Fibroblast of pulmonary artery (primary cell): ENCODE measurements at regions not wholly inside any gene's neighbourhood (a gene's known extent, or its start where the extent isn't known, plus 50 kb on each side); places are given as distances from the start of the nearest gene placed in this dataset.

Experiments
- DNase-seq: peaks from one replicate; pipeline ENCODE4 v3.0.0-alpha.2; 2010; ENCODE audit warnings: low read depth
- H3K4me3 ChIP-seq: replicated peaks from 2 replicates; pipeline ENCODE4 v1.5.1; 2011; ENCODE audit warnings: low read depth, mild to moderate bottlenecking, control low read depth, low read length, moderate library complexity
- CTCF ChIP-seq: IDR thresholded peaks from 2 replicates; pipeline ENCODE4 v1.5.1; 2011; ENCODE audit warnings: mild to moderate bottlenecking, control low read depth, low read length, inconsistent platforms; ENCODE audit errors: missing control alignments

GRCh38 chr13:59584761-59585670, 578.7 kb downstream of the DIAPH3 start:
- H3K4me3 ChIP-seq: no peak overlapping the region
- no peak for TF ChIP-seq CTCF
- no peak for DNase-seq

DNA sequence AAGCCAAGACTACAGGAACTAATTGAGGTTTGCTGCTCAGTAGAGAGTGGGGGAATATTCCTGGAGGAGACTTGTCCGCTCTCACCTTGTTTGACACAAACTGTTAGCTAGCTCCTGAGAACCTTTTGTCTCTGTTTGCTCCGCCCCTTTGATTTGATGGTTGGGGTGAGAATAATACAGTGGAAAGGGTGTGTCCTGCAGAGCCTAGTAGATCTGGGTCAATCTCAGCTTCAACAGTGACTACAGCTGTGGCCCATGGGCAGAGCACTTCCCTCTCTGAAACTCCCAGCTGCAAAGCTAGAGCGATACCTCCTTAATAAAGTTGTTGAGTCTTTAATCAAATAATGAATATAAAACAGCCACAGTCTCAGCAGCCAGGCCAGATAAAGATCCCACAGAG, 576.7 kb downstream of the DIAPH3 start:
- no peak for TF ChIP-seq CTCF
- DNase-seq: no peak

DNA sequence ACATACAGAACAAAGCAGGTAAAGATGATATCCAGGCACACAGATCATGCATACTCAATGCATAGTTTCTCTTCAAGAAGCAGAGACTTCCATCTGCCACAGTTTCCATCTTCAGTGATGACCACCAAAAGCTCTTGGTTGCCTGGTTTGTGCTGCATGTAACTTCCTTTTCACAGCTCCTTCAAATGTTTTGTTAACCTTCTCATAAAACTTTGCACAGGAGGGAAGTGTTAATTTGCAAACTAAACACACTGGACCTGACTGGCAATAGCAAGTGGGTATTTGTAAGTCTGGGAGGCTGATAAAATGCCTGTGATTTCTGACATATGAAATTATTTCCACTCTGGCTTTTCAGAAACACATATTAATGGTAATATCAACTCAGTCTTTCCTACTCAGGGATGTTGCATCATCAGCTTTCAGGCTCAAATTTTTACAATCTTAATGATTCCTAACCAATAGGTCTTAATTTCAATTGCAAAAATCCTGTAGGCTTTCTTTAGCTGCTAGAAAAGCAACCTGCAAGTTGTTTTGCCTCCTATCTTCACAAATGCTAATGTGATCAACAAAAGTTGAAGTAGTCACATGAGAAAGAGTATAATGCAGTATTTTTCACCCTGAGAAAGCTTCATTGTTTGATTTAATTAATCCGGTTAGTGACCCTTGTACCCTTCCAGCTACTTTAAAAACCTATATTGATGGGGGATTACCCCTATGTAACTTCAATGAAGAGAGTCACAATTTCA, 575.6 kb downstream of the DIAPH3 start:
- DNase-seq: no peak
- no peak for TF ChIP-seq CTCF
- no peak overlapping the region for H3K4me3 ChIP-seq

More for the DNA sequence above, 576.7 kb downstream of the DIAPH3 start:
- H3K4me3 ChIP-seq: no peak overlapping the region

DNA sequence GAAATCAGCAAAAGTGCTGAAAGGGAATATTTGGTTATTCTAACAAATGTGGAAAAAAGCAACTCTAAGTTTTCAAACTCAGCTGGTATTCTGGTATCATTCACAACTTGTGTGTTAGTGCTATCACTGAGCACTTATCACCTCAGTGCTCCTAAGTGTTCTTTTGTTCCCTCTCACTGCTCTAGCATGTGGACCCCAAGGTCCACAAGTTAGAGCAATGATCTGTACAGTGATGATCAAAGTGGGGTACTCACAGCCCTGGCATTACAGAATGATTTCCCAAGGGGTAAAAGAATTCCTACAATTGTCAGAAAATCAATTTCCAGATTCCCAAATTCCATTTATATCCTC, 575.0 kb downstream of the DIAPH3 start:
- DNase-seq: no peak
- no peak overlapping the region for H3K4me3 ChIP-seq
- no peak for TF ChIP-seq CTCF

DNA sequence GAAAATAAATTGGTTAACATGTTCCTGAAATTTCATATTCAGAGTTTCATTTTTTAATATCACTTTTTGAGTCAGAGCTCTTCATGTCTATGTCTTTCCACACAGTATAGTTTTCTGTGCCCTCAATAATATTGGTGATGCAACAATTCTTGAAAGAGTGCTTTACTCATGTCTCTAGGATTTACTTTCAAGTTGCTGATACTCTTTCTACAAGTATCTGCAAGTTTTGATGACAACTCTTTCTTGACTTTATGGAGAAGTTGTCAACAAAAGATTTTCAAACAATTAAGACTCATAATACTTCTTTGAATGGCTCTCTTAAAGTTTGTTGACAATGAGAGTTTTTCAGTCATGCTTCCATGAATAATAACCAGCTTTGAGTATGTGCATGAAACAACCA, 561.7 kb downstream of the DIAPH3 start:
- no peak overlapping the region for H3K4me3 ChIP-seq
- TF ChIP-seq CTCF: no peak
- DNase-seq: no peak

DNA sequence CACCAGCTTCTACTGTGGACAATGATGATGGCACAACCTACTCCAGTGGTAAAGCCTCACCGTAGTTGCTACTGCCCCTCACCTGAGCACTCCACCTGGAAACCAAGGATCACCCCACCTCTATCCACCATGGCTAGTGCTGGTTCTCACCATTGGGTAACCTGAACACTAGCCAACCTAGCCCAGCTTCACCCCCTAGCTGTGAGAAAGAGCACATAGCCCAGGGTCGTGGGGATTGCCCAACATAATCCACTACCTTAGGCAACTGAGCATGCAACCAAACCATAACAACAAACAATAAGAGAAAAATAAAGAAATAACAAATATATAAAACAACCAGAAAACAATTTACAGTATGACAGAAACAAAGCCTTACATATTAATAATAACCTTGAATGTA, 560.1 kb downstream of the DIAPH3 start:
- TF ChIP-seq CTCF: no peak
- DNase-seq: no peak
- no peak overlapping the region for H3K4me3 ChIP-seq
